K562 (cell line): ENCODE measurements at regions not wholly inside any gene's neighbourhood (a gene's known extent, or its start where the extent isn't known, plus 50 kb on each side); places are given as distances from the start of the nearest gene placed in this dataset.

Experiments used
- CSDE1 ChIP-seq, 2 experiments: fragments of 450-650 bp; IDR thresholded peaks; 2 replicates each; pipeline ENCODE4 v1.6.1; 2016; ENCODE audit warnings: mild to moderate bottlenecking in 1 of 2
- E2F3 ChIP-seq: fragments of 250-450 bp; sonication (Bioruptor Pico); IDR thresholded peaks from 2 replicates; pipeline ENCODE4 v1.4.0; 2020; ENCODE audit warnings: mild to moderate bottlenecking
- E4F1 ChIP-seq: fragments of 250-450 bp; sonication (Bioruptor Pico); IDR thresholded peaks from 2 replicates; pipeline ENCODE4 v1.5.0; 2021; ENCODE audit warnings: mild to moderate bottlenecking, borderline replicate concordance
- FUS ChIP-seq: fragments of 200-400 bp; formaldehyde crosslinking; optimal IDR thresholded peaks from 2 replicates; pipeline ENCODE3; 2017; ENCODE audit warnings: low read depth, low read length
- GMEB1 ChIP-seq: fragments of 250-450 bp; sonication (Bioruptor Pico); IDR thresholded peaks from 2 replicates; pipeline ENCODE4 v1.4.0; 2020; ENCODE audit warnings: mild to moderate bottlenecking
- HBP1 ChIP-seq: fragments of 450-650 bp; formaldehyde crosslinking; IDR thresholded peaks from 2 replicates; pipeline ENCODE4 v1.4.0; 2022; ENCODE audit warnings: missing genetic modification characterization
- HDAC1 ChIP-seq, 2 experiments: fragments of 450-650 bp; IDR thresholded peaks; 2 replicates each; pipeline ENCODE4 v1.6.1; 2016 to 2017; ENCODE audit warnings: inconsistent platforms in 1 of 2, mild to moderate bottlenecking in 1 of 2, moderate library complexity in 1 of 2
- HDAC3 ChIP-seq: fragments of 450-650 bp; IDR thresholded peaks from 2 replicates; pipeline ENCODE4 v1.6.1; 2018; ENCODE audit warnings: borderline replicate concordance, mild to moderate bottlenecking, moderate library complexity; ENCODE audit not compliant: partially characterized antibody
- HMG20B ChIP-seq: fragments of 250-450 bp; sonication (Bioruptor Pico); IDR thresholded peaks from 2 replicates; pipeline ENCODE4 v1.5.0; 2021; ENCODE audit warnings: mild to moderate bottlenecking
- HNRNPLL ChIP-seq: fragments of 200-400 bp; formaldehyde crosslinking; IDR thresholded peaks from 2 replicates; pipeline ENCODE4 v1.6.1; 2017; ENCODE audit warnings: low read length, low read depth, mild to moderate bottlenecking; ENCODE audit not compliant: poor library complexity, severe bottlenecking
- IRF2 ChIP-seq: sonication (generic); formaldehyde crosslinking; IDR thresholded peaks from 2 replicates; pipeline ENCODE4 v1.8.1; 2022; ENCODE audit warnings: mild to moderate bottlenecking, missing genetic modification reagents
- JUNB ChIP-seq: fragments of 450-650 bp; formaldehyde crosslinking; conservative IDR thresholded peaks from 2 replicates; pipeline ENCODE4 v1.4.0; 2020; ENCODE audit warnings: mild to moderate bottlenecking
- KLF10 ChIP-seq: fragments of 250-450 bp; sonication (Bioruptor Pico); IDR thresholded peaks from 2 replicates; pipeline ENCODE4 v1.6.1; 2021; ENCODE audit warnings: matching md5 sums
- LEF1 ChIP-seq: fragments of 450-650 bp; IDR thresholded peaks from 2 replicates; pipeline ENCODE4 v1.6.1; 2016; ENCODE audit warnings: mild to moderate bottlenecking
- MCM3 ChIP-seq: fragments of 450-650 bp; IDR thresholded peaks from 2 replicates; pipeline ENCODE4 v1.6.1; 2016
- MLX ChIP-seq, 2 experiments: fragments of 450-650 bp in 1 of 2; sonication (generic) in 1 of 2; formaldehyde crosslinking; conservative IDR thresholded peaks; 2 replicates each; pipeline versions ENCODE4 v1.4.0 to v1.8.1; 2020 to 2022; ENCODE audit warnings: mild to moderate bottlenecking in 1 of 2, missing genetic modification reagents in 1 of 2
- MTF1 ChIP-seq: fragments of 250-450 bp; sonication (Bioruptor Pico); IDR thresholded peaks from 2 replicates; pipeline ENCODE4 v1.9.0; 2021; ENCODE audit warnings: moderate library complexity, mild to moderate bottlenecking, inconsistent platforms, borderline replicate concordance
- PURB ChIP-seq: sonication (generic); formaldehyde crosslinking; IDR thresholded peaks from 2 replicates; pipeline ENCODE4 v1.9.0; 2021; ENCODE audit warnings: low read depth, mild to moderate bottlenecking, missing genetic modification reagents
- SAP30 ChIP-seq: fragments of 200-600 bp; sonication (generic); IDR thresholded peaks from 2 replicates; pipeline ENCODE4 v1.6.1; 2012; ENCODE audit warnings: borderline replicate concordance, low read depth, mild to moderate bottlenecking, moderate library complexity, low read length, control low read depth, inconsistent platforms; ENCODE audit not compliant: insufficient read depth, poor library complexity, severe bottlenecking
- SETDB1 ChIP-seq: IDR thresholded peaks from one replicate; pipeline ENCODE4 v1.6.1; 2012; ENCODE audit warnings: low read length, control low read depth, inconsistent platforms
- TGIF2 ChIP-seq: sonication (generic); formaldehyde crosslinking; IDR thresholded peaks from 2 replicates; pipeline ENCODE4 v1.8.1; 2022; ENCODE audit warnings: mild to moderate bottlenecking, missing genetic modification reagents, moderate library complexity
- TSC22D4 ChIP-seq: fragments of 450-650 bp; IDR thresholded peaks from 2 replicates; pipeline ENCODE4 v1.6.1; 2016; ENCODE audit warnings: missing genetic modification characterization, missing biosample characterization, control low read depth
- ZBTB17 ChIP-seq: fragments of 450-650 bp; formaldehyde crosslinking; IDR thresholded peaks from 2 replicates; pipeline ENCODE4 v1.4.0; 2020; ENCODE audit warnings: mild to moderate bottlenecking
- ZNF449 ChIP-seq: fragments of 250-450 bp; sonication (Bioruptor Pico); IDR thresholded peaks from 2 replicates; pipeline ENCODE4 v1.8.0; 2022; ENCODE audit warnings: moderate library complexity, mild to moderate bottlenecking, inconsistent platforms

- TF ChIP-seq E2F3 (no peak), GMEB1 (no peak), MTF1 (CRISPR knock-in tag) (no peak), MCM3 (no peak), TGIF2 (CRISPR knock-in tag) (no peak), JUNB (CRISPR knock-in tag) (no peak), FUS (no peak), E4F1 (CRISPR knock-in tag) (no peak), ZBTB17 (CRISPR knock-in tag) (no peak), ZNF449 (CRISPR knock-in tag) (no peak), HDAC1 (IDR thresholded peaks at IDR 0.05) (no peak), SETDB1 (no peak), LEF1 (no peak), SAP30 (no peak), HMG20B (CRISPR knock-in tag) (no peak), HDAC3 (no peak), CSDE1 (IDR thresholded peaks at IDR 0.05) (no peak), PURB (CRISPR knock-in tag) (no peak), HBP1 (CRISPR knock-in tag) (no peak), IRF2 (no peak), KLF10 (CRISPR knock-in tag) (no peak), HNRNPLL (no peak), TSC22D4 (tag) (no peak), MLX (CRISPR knock-in tag; conservative IDR thresholded peaks at IDR 0.05) (no peak)
Measured at GRCh38 chr6:15955484-15955883, 173.4 kb upstream of the MYLIP start (continued).
